ENCODE measurements at regions not wholly inside any gene's neighbourhood (a gene's known extent, or its start where the extent isn't known, plus 50 kb on each side); places are given as distances from the start of the nearest gene placed in this dataset. TPM values are rescaled to one million over a fixed set of nuclear protein-coding genes. Genes with fewer than 3 reads are reported as not detected.

GRCh38 chr4:36010397-36010929, 233.9 kb downstream of the ARAP2 start:
- TF ChIP-seq POLR2A (IDR thresholded peaks at IDR 0.05): no peak
- TF ChIP-seq EP300 (IDR thresholded peaks at IDR 0.05): no peak
- TF ChIP-seq CTCF (IDR thresholded peaks at IDR 0.05): no peak
- Histone ChIP-seq H3K27me3 (no peaks in the 10 kb centered on the region), H3K9me3 (no peaks in the 10 kb centered on the region), H3K36me3 (no peaks in the 10 kb centered on the region), H3K27ac (no peak overlapping the region), H3K4me1 (no peaks in the 10 kb centered on the region), H3K4me3 (no peak overlapping the region)
- 89 to 95% methylated on average over 4 of the region's 4 CpGs for WGBS, 2 donors
- DNase-seq (ENCODE audit: low spot score in 2 of 2): no peak

GRCh38 chr4:36011381-36011780, 232.9 kb downstream of the ARAP2 start:
- no peak overlapping the region for H3K4me3 ChIP-seq

GRCh38 chr4:36012503-36012902, 231.8 kb downstream of the ARAP2 start:
- H3K27me3 ChIP-seq: no peaks in the 10 kb centered on the region
- WGBS, 2 donors: 71 to 72% methylated on average over 3 of the region's 3 CpGs
- H3K4me1 ChIP-seq: no peaks in the 10 kb centered on the region
- H3K4me3 ChIP-seq: no peak overlapping the region
- DNase-seq (ENCODE audit: low spot score in 2 of 2): no peak
- no peaks in the 10 kb centered on the region for H3K36me3 ChIP-seq
- no peak overlapping the region for H3K27ac ChIP-seq
- H3K9me3 ChIP-seq: no peaks in the 10 kb centered on the region
- TF ChIP-seq POLR2A (IDR thresholded peaks at IDR 0.05) (no peak), CTCF (IDR thresholded peaks at IDR 0.05) (no peak), EP300 (IDR thresholded peaks at IDR 0.05) (no peak)

More at GRCh38 chr4:36011381-36011780, 232.9 kb downstream of the ARAP2 start:
- Histone ChIP-seq H3K36me3 (no peaks in the 10 kb centered on the region), H3K4me1 (no peaks in the 10 kb centered on the region), H3K9me3 (no peaks in the 10 kb centered on the region), H3K27me3 (no peaks in the 10 kb centered on the region), H3K27ac (no peak overlapping the region)
- TF ChIP-seq POLR2A (IDR thresholded peaks at IDR 0.05) (no peak), EP300 (IDR thresholded peaks at IDR 0.05) (no peak), CTCF (IDR thresholded peaks at IDR 0.05) (no peak)
- DNase-seq (ENCODE audit: low spot score in 2 of 2): no peak

GRCh38 chr4:36013206-36013605, 231.1 kb downstream of the ARAP2 start:
- Histone ChIP-seq H3K36me3 (no peaks in the 10 kb centered on the region), H3K9me3 (no peaks in the 10 kb centered on the region), H3K4me3 (no peak overlapping the region), H3K4me1 (no peaks in the 10 kb centered on the region), H3K27ac (no peak overlapping the region), H3K27me3 (no peaks in the 10 kb centered on the region)
- no peak for TF ChIP-seq CTCF (IDR thresholded peaks at IDR 0.05)
- no peak for TF ChIP-seq POLR2A (IDR thresholded peaks at IDR 0.05)
- no peak for TF ChIP-seq EP300 (IDR thresholded peaks at IDR 0.05)
- 84 to 87% methylated on average over 5 of the region's 5 CpGs for WGBS, 2 donors
- DNase-seq (ENCODE audit: low spot score in 2 of 2): no peak

Small RNA genes in the stretch of these regions (small RNA-seq; reads per million reads assigned to genes)
- not detected for gene AC097535.2
- not detected for gene RF01210
- gene RNU6-573P: not detected
